Body of pancreas (tissue), 4 donors: ENCODE measurements at regions not wholly inside any gene's neighbourhood (a gene's known extent, or its start where the extent isn't known, plus 50 kb on each side); places are given as distances from the start of the nearest gene placed in this dataset.

Experiments
- ATAC-seq: fragments of 150-250 bp; one replicate; pipeline ENCODE4 v1.9.1; 2016
- DNase-seq, 4 donors: peaks; one replicate each; pipeline ENCODE4 v3.0.0-alpha.2; 2019
- H3K27ac ChIP-seq, 4 donors: fragments of 200-600 bp; sonication (generic); 1 replicate in 3 of 4; 2 replicates in 1 of 4; pipeline versions ENCODE4 v1.5.1 to v1.6.1; 2016 to 2019; ENCODE audit warnings: mild to moderate bottlenecking in 1 of 4, mixed read lengths in 1 of 4, moderate library complexity in 1 of 4
- H3K27me3 ChIP-seq, 2 donors: fragments of 200-600 bp; sonication (generic); one replicate each; pipeline ENCODE4 v1.6.0; 2016; ENCODE audit warnings: mild to moderate bottlenecking in 1 of 2
- H3K36me3 ChIP-seq, 2 donors: fragments of 200-600 bp; sonication (generic); replicated peaks in 1 of 2; 2 replicates each; pipeline ENCODE4 v1.5.1; 2016; ENCODE audit warnings: low read depth in 2 of 2; ENCODE audit not compliant: insufficient read depth in 1 of 2
- H3K4me1 ChIP-seq: fragments of 200-600 bp; sonication (generic); one replicate; pipeline ENCODE4 v1.6.0; 2016
- H3K4me3 ChIP-seq, 2 donors: fragments of 200-600 bp; sonication (generic); 1 replicate in 1 of 2; 2 replicates in 1 of 2; pipeline ENCODE4 v1.5.1; 2016 to 2019
- H3K9me3 ChIP-seq, 3 donors: fragments of 200-600 bp; sonication (generic); 1 replicate in 2 of 3; 2 replicates in 1 of 3; pipeline ENCODE4 v1.5.1; 2016
- POLR2A ChIP-seq, 3 donors: fragments of 450-650 bp; IDR thresholded peaks; one replicate each; pipeline ENCODE4 v1.6.1; 2016; ENCODE audit warnings: antibody characterized with exemption in 3 of 3, mild to moderate bottlenecking in 2 of 3
- WGBS, 2 donors: methylation state at CpG; one replicate each; pipeline ENCODE4 v1.1.5; 2017; 5-methylcytosine and 5-hydroxymethylcytosine counted together
- intact Hi-C: fragments of 100-400 bp; cut with DNase I; formaldehyde crosslinking; loops from one replicate; pipeline ENCODE4 v1.15.1; 2023
- TF ChIP-seq, protein P1 (sequence below), 7 experiments: fragments of 450-650 bp in 4 of 7; fragments of 200-600 bp in 3 of 7; sonication (generic) in 3 of 7; IDR thresholded peaks; one replicate each; pipeline ENCODE4 v1.5.1; 2016 to 2019; ENCODE audit warnings: antibody characterized with exemption in 7 of 7

DNA sequence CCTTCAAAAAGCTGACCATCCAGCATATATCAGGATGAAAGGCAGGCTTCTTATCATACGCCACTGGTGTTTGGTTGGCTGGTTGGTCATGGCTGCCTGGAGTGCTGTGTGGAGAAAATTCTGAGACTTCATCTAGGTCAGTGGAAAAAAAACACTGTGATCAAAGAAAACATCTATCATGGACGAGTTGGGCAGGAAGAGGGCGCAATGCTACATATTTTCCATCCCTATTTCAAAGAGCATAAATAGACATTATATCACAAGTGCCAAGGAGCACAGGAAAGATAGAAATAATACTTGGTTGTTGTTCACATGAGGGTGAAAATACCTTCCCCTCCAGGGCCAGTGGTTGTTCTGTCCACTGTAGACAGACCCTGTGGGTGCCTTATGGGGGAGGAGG lies 128.4 kb upstream of the PLPP4 start:
- DNase-seq (no peak), ATAC-seq (no peak)
- Histone ChIP-seq H3K4me3 (no peak overlapping the region), H3K36me3 (no peaks in the 10 kb centered on the region), H3K9me3 (no peaks in the 10 kb centered on the region), H3K27me3 (no peaks in the 10 kb centered on the region), H3K4me1 (no peaks in the 10 kb centered on the region), H3K27ac (no peak overlapping the region)
- TF ChIP-seq, protein P1, sequence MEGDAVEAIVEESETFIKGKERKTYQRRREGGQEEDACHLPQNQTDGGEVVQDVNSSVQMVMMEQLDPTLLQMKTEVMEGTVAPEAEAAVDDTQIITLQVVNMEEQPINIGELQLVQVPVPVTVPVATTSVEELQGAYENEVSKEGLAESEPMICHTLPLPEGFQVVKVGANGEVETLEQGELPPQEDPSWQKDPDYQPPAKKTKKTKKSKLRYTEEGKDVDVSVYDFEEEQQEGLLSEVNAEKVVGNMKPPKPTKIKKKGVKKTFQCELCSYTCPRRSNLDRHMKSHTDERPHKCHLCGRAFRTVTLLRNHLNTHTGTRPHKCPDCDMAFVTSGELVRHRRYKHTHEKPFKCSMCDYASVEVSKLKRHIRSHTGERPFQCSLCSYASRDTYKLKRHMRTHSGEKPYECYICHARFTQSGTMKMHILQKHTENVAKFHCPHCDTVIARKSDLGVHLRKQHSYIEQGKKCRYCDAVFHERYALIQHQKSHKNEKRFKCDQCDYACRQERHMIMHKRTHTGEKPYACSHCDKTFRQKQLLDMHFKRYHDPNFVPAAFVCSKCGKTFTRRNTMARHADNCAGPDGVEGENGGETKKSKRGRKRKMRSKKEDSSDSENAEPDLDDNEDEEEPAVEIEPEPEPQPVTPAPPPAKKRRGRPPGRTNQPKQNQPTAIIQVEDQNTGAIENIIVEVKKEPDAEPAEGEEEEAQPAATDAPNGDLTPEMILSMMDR (IDR thresholded peaks at IDR 0.05): no peak
- TF ChIP-seq POLR2A (IDR thresholded peaks at IDR 0.05): no peak
- 77 to 82% methylated on average over 3 of the region's 3 CpGs for WGBS, 2 donors
- intact Hi-C loops: no loop called here

DNA sequence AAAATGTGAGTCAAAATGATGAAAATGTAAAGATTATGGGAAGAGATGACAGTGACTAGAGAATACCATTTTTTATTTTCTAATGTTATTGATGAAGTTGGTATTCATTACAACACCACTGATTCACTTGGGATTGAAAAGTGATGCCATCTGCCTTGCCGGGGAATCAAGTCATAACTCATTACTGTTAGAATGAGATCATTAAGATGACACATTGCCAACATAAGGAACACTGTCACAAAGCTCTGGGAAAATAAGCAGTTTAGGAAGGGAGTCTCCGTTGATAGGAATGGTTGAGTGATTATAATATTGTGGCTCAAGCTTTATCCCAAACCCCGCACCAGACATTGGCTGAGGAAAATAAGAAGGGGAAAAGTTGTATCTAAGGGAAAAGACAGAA lies 121.5 kb upstream of the PLPP4 start:
- no peaks in the 10 kb centered on the region for H3K4me1 ChIP-seq
- H3K27me3 ChIP-seq: no peaks in the 10 kb centered on the region
- DNase-seq (no peak), ATAC-seq (no peak)
- H3K4me3 ChIP-seq: no peak overlapping the region
- no peak for TF ChIP-seq POLR2A (IDR thresholded peaks at IDR 0.05)
- TF ChIP-seq, protein P1 (IDR thresholded peaks at IDR 0.05): no peak
- H3K9me3 ChIP-seq: no peaks in the 10 kb centered on the region
- 85 to 89% methylated on average over 3 of the region's 3 CpGs for WGBS, 2 donors
- H3K27ac ChIP-seq: no peak overlapping the region
- intact Hi-C loops: loop anchor here (10.0 kb wide), 1 partner anchor 111 kb away; no protein-coding TSS in a partner anchor
- H3K36me3 ChIP-seq: no peaks in the 10 kb centered on the region

DNA sequence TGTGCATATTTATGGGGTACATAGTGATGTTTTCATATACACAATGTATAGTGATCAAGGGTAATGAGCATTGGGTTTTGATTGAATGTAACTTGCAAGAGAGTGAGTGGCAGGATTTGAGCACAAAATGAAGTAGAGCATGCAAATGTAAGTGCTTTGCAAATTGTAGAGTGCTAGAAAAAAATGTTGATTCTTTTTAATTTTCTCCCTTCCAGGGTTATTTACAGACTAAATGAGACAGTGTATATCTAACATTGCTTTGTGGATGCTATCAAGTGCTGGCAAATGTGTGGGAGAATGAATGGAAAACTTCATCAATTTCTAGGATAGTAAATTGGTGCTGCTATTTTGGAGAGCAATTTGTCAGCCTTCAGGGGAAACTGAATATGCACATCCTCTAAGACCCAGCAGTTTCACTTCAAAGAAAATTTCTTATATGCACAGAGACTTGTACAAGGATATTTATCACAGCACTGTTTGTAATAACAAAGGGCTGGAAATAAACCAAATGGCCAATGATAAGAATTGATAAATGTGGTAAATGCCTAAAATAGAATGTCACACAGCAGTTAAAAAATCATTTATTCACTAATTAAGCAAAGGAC lies 120.6 kb upstream of the PLPP4 start:
- ATAC-seq (no peak), DNase-seq (no peak)
- intact Hi-C loops: loop anchor here (10.0 kb wide), 1 partner anchor 112 kb away; no protein-coding TSS in a partner anchor
- TF ChIP-seq, protein P1 (IDR thresholded peaks at IDR 0.05): no peak
- no peak for TF ChIP-seq POLR2A (IDR thresholded peaks at IDR 0.05)
- H3K36me3 ChIP-seq: no peaks in the 10 kb centered on the region
- H3K9me3 ChIP-seq: no peaks in the 10 kb centered on the region
- H3K4me1 ChIP-seq: no peaks in the 10 kb centered on the region
- H3K27me3 ChIP-seq: no peaks in the 10 kb centered on the region
- H3K27ac ChIP-seq: no peak overlapping the region
- H3K4me3 ChIP-seq: no peak overlapping the region

DNA sequence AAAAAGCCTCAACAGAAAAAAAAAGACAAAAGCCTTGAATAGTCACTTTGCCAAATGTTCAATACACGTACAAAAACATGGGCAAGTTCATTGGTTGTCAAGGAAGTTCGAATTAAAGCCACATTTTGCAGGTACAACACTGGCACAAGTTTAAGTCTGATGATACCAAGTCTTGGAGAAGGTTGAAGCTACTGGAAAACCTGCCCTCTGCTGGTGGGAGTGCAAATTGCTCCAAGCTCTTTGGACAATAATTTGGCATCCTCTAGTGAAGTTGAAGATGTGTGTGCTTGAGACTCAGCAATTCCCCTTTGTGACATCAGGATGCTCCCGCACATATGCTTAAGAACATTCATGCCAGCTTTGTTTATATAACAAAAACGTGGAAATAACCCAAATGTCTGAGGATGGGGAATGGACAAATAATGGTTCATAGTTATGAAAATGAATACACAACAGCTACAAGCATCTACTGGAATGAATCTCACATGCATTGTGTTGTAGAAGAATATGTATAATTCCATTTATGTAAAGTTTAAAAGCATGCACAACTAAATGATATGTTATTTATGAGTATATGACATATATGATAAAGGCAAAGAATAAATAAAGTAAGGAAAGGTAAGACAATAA lies 120.0 kb upstream of the PLPP4 start:
- intact Hi-C loops: loop anchor here (10.0 kb wide), 1 partner anchor 112 kb away; no protein-coding TSS in a partner anchor

More for the DNA sequence above, 120.0 kb upstream of the PLPP4 start:
- no peak for ATAC-seq
- Histone ChIP-seq H3K27ac (no peak overlapping the region), H3K4me1 (no peaks in the 10 kb centered on the region), H3K9me3 (no peaks in the 10 kb centered on the region), H3K4me3 (no peak overlapping the region), H3K27me3 (no peaks in the 10 kb centered on the region), H3K36me3 (no peaks in the 10 kb centered on the region)
- DNase-seq: peak; percentile 55 to 78 (median 66)
- 3 to 6% methylated on average over 4 of the region's 4 CpGs for WGBS, 2 donors
- TF ChIP-seq POLR2A (IDR thresholded peaks at IDR 0.05): no peak
- TF ChIP-seq, protein P1 (IDR thresholded peaks at IDR 0.05): peak; percentile 53 to 85 (median 71)
